GM19025 (cell line): ENCODE measurements at regions not wholly inside any gene's neighbourhood (a gene's known extent, or its start where the extent isn't known, plus 50 kb on each side); places are given as distances from the start of the nearest gene placed in this dataset.
"Not testable (repeated sequence)": the region's sequence is repeated elsewhere in the genome, so short reads cannot be mapped to it uniquely, and the experiment has no call there.

ENCODE experiments used
- ATAC-seq: cut with Tn5 transposase; IDR thresholded peaks from one replicate; pipeline ENCODE4 v1.9.1; 2021; ENCODE audit warnings: mild to moderate bottlenecking, low read depth, moderate library complexity; ENCODE audit not compliant: unreplicated experiment

- no peak for ATAC-seq
Measured at GRCh38 chr2:53610260-53610659, 157.3 kb upstream of the CHAC2 start.

DNA sequence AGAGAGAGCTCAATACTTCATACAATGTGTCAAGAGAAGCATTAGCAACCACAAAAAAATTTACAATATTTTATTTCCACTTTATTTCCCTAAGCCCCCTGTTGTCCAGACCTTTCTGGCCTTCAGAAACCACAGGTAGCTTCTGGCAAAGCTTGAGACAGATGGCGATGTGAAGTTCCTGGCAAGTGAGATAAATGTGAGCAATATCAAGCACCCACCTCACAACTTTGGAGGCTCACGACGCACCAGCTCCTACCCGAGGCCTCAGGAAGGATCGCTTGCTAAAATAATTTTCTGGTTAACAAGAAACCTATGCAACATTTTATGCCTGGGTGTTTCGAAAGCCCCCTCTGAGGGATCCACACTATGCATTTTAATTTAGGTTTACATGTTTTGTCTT lies 158.1 kb upstream of the CHAC2 start:
- no peak for ATAC-seq

- ATAC-seq = no peak
Measured at GRCh38 chr2:53608293-53608692, 159.3 kb upstream of the CHAC2 start.

DNA sequence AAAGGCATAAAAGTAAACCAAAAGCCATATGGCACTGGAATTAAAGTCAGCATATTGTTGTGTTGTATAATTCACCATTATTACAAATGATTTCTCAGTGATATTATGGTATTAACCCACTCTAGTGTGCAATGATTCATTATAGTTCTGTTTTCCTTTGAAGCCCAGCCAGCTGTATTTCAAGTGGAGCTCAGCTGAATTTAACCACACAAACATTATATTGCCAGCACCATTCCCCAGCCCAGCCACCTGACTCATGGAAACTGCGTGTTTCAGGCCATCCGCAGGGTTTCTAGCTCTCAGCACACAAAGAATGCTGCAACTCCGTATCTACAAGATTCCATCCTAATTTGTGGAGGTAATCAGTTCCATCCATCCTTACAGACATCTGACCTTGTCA lies 166.8 kb upstream of the CHAC2 start:
- ATAC-seq = no peak

DNA sequence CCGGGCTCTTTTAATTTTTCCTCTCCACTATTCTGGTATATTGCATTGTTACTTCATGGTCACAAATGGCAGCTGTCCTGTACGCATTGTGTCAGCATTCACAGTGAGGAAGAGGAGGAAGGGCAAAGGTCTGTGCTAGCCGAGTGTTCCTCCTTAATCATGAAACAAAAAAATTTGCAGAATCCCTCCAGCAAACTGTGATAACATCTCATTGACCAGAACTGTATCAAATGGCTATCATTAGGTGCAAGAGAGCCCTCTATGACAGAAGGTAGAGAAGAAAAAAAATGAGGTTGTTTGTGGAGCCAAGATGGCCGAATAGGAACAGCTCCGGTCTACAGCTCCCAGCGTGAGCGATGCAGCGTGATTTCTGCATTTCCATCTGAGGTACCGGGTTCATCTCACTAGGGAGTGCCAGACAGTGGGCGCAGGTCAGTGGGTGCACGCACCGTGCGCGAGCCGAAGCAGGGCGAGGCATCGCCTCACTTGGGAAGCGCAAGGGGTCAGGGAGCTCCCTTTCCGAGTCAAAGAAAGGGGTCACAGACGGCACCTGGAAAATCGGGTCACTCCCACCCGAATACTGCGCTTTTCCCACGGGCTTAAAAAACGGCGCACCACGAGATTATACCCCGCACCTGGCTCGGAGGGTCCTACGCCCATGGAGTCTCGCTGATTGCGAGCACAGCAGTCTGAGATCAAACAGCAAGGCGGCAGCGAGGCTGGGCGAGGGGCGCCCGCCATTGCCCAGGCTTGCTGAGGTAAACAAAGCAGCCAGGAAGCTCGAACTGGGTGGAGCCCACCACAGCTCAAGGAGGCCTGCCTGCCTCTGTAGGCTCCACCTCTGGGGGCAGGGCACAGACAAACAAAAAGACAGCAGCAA lies 180.6 kb upstream of the CHAC2 start:
- ATAC-seq = not testable (repeated sequence)

- no peak for ATAC-seq
Measured at GRCh38 chr2:53584986-53585385, 182.6 kb upstream of the CHAC2 start.

DNA sequence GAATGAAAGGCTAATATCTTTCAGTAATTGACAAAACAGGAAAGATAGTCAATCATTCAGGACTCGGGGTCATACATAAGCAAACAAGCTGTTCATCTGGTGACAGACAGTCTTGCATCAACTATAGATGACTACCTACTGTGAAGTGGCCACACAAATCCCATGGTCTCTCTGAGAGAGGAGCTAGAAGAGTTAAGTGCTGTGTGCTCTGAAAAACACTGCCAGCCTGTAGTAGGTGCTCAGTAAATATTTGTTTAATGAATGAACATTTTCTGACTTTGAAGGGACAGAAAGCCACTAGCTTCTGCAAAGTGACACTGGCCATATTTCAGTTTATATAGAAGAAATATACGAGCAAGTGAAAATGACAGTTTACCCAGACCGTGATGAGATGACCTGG lies 184.0 kb upstream of the CHAC2 start:
- ATAC-seq = no peak

DNA sequence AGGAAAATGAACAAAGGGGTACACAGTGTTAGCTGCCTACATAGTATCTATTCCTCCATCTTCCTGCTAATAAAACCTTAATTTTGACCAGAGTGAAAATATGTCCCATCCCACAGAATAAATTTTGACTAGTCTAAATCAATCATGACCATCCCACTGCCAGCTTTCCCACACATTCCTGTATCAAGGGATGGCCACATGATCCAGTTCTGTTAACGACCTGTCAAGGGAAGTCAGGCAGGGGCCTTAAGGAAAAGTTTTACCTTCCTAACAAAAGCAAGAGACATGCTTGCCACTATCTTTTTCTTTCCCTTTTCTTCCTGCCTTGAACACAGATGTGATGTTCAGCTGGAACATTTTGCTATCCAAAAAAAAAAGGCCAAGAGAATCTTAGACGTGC lies 185.0 kb upstream of the CHAC2 start:
- no peak for ATAC-seq

DNA sequence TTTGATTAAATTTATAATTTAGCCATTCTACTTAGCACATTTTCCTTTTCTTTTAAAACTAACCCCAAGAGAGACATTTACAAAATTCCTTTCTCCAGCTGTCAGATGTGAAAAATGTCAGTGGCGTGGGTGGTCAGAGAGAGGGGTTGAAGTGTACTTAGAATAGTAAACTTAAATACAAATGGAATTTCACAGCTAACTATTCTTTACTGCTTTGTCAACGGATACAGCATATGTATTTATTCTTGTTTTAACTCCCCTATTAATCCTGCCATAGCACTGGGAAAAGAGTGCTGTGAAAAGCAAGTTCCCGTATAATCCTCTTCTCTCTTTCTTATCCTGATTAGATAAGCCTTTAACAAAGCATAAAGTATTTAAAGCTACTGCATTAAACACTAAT lies 191.4 kb upstream of the CHAC2 start:
- ATAC-seq = no peak

- no peak for ATAC-seq
Measured at GRCh38 chr2:53575721-53576124, 191.9 kb upstream of the CHAC2 start.

- ATAC-seq = no peak
Measured at GRCh38 chr2:53572696-53573095, 194.9 kb upstream of the CHAC2 start.

- no peak for ATAC-seq
Measured at GRCh38 chr2:53569957-53570727, 197.5 kb upstream of the CHAC2 start.

DNA sequence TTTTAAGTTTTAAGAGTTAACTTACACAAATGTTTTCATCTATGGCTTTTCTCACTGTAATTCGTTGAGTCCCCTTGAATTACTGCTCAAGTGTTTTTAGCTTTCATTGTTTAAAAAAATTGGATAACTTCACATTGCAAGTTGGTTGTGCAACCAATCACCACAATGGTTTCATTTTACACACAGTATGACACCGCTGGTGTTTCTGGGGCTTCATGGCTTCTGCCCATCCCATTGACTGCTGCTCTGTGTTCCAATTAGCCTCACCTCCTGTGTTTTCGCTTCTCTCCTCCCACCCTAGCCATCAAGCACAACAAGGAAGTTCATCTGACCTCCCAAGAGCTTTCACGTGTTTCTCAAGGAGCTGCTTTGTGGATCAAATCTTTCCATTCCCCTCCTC lies 199.1 kb upstream of the CHAC2 start:
- ATAC-seq = no peak

- ATAC-seq = no peak
Measured at GRCh38 chr2:53567073-53567472, 200.5 kb upstream of the CHAC2 start.

DNA sequence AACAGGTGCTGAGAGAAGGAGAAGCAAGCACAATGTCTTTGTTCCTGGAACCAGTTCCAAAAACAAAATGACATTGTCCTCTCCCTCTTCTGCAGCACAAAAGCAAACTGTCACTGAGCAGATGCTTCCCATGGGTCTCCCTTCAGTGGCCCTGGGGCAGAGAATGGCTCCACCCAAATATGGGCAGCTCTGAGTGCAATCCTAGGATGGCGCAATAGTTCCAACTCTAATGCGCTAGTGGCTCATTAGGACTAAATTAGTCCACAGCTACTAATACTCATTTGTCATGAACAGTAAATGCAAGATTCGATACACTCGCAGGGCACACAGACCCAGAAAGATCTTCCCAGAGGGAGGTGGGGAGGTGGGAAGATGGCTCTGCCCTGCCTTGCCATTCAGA lies 205.2 kb upstream of the CHAC2 start:
- no peak for ATAC-seq

- no peak for ATAC-seq
Measured at GRCh38 chr2:53561155-53561554, 206.4 kb upstream of the CHAC2 start.

- ATAC-seq = no peak
Measured at GRCh38 chr2:53559302-53559966, 208.2 kb upstream of the CHAC2 start.

- ATAC-seq = no peak
Measured at GRCh38 chr2:53558867-53559266, 208.7 kb upstream of the CHAC2 start.

DNA sequence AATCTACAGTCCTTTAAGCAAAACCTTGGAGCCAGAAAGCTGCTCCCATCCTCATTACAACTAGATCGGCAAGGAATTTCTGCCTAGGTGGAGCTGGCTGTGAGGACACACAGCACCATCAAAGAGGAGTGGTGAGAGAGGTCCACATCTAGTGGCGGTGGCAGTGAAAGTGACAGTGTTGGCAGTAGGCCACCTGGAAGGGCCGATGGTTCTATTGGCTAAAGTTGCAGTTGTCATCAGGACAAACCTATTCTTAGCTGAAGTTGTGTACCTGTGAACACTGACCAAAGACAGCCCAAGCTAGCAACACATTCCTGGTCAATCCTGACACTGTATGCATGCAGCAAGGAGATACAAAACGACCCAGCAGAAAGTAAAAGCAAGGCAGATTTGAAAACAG lies 218.1 kb upstream of the CHAC2 start:
- no peak for ATAC-seq

GRCh38 chr2:53545604-53546003 lies 222.0 kb upstream of the CHAC2 start:
- no peak for ATAC-seq

DNA sequence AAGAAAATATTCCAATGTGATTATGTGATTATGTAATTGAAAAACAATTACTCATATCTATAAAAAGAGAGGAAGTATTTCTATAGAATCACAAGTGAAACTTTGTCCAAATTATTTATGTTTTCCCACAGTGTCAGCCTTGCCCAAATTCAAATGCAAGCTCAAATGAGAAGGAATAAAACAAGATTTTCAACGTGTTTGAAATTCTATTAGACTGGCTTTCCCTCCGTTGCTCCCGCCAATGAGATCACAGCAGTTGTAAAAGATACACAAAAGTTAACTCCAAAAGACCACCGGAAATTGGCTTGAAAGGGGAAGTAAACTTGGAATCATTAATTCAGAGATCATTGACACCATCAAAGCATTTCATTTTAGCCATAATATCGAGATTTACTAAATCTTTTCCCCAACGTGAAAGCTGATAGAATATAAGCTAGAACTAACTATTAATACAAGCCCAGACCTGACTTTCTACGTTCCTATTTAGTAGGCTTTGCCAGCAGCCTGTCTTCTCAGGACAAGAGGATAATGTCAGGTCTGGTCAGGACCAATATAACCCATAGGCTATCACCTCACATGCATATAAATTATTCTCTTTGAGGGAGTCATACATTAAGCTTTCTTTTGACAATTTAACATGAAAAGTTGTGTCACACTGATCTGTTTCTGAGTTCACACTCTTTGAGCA lies 222.6 kb upstream of the CHAC2 start:
- no peak for ATAC-seq
